DMS 273 (cell line): ENCODE measurements at regions not wholly inside any gene's neighbourhood (a gene's known extent, or its start where the extent isn't known, plus 50 kb on each side); places are given as distances from the start of the nearest gene placed in this dataset.

ENCODE experiments used
- DNase-seq: peaks from one replicate; lab custom pipeline; 2025; ENCODE audit not compliant: unreplicated experiment; lab: John Stamatoyannopoulos, UW

GRCh38 chr1:95370691-95371562 is 136.9 kb downstream of the RWDD3 start:
- no peak for DNase-seq

GRCh38 chr1:95371666-95372282 is 137.8 kb downstream of the RWDD3 start:
- no peak for DNase-seq

- no peak for DNase-seq
These were observed 141.2 kb downstream of the RWDD3 start for GRCh38 chr1:95375174-95375573.

GRCh38 chr1:95380909-95381308 is 146.9 kb downstream of the RWDD3 start:
- no peak for DNase-seq

GRCh38 chr1:95382000-95382786 is 148.2 kb downstream of the RWDD3 start:
- DNase-seq: peak; percentile 87

- DNase-seq: no peak
These were observed 149.1 kb downstream of the RWDD3 start for GRCh38 chr1:95383111-95383510.

- peak; percentile 59 for DNase-seq
These were observed 150.6 kb downstream of the RWDD3 start for GRCh38 chr1:95384567-95384966.

GRCh38 chr1:95386371-95386770 is 152.4 kb downstream of the RWDD3 start:
- peak; percentile 24 for DNase-seq

GRCh38 chr1:95386915-95387314 is 152.9 kb downstream of the RWDD3 start:
- no peak for DNase-seq

GRCh38 chr1:95388031-95388430 is 154.0 kb downstream of the RWDD3 start:
- peak; percentile 90 for DNase-seq

- DNase-seq: no peak
These were observed 159.4 kb downstream of the RWDD3 start for GRCh38 chr1:95393434-95393833.

- peak; percentile 12 for DNase-seq
These were observed 162.5 kb downstream of the RWDD3 start for GRCh38 chr1:95396557-95396956.

- DNase-seq: no peak
These were observed 168.8 kb downstream of the RWDD3 start for GRCh38 chr1:95402780-95403179.

GRCh38 chr1:95406279-95406678 is 172.3 kb downstream of the RWDD3 start:
- no peak for DNase-seq

- DNase-seq: peak; percentile 91
These were observed 173.3 kb downstream of the RWDD3 start for GRCh38 chr1:95407131-95407885.

GRCh38 chr1:95407886-95408291 is 173.9 kb downstream of the RWDD3 start:
- DNase-seq: peak; percentile 91

GRCh38 chr1:95408507-95409136 is 174.6 kb downstream of the RWDD3 start:
- DNase-seq: peak; percentile 30

- DNase-seq: no peak
These were observed 175.3 kb downstream of the RWDD3 start for GRCh38 chr1:95409276-95409675.

- DNase-seq: no peak
These were observed 175.9 kb downstream of the RWDD3 start for GRCh38 chr1:95409901-95410300.

GRCh38 chr1:95415146-95415545 is 181.1 kb downstream of the RWDD3 start:
- peak; percentile 9 for DNase-seq
